ENCODE measurements at regions not wholly inside any gene's neighbourhood (a gene's known extent, or its start where the extent isn't known, plus 50 kb on each side); places are given as distances from the start of the nearest gene placed in this dataset.

DNA sequence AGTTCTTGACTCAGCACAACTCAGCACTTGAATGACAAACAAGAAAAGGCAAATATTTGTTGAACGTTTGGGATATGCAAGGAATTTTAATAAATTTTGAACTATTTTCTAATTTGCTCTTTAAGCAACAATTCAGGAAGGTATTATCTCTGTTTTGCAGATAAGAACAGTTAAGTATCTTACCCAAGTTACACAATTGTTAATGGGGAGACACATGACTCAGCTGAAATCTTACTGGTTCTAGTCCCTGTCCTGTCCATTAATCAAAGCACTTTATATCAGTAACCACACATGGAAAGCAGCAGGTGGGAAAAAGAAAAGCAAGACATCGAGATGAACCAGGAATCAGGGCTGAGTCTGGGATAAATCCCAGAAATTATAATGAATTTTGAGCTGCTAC, 493.9 kb upstream of the PIK3C3 start:
- no peak for DNase-seq (ENCODE audit: low spot score)

DNA sequence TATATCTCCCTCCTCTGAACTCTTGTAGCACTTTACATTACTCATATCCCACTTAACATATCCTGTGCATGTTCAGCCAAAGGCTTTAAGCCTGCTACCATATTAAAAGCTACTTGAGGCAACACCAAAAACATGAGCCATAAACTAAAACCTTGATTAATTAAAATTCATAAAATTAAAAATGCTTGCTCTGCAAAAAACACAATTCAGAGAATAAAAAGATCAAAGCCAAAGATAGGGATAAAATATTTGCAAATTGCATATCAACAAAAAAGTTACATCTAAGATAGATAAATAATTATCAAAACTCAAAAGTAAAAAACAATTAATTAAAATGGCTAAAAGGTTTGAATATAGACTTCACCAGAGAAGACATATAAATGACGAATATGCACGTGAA, 495.4 kb upstream of the PIK3C3 start:
- DNase-seq (ENCODE audit: low spot score), result no peak

DNA sequence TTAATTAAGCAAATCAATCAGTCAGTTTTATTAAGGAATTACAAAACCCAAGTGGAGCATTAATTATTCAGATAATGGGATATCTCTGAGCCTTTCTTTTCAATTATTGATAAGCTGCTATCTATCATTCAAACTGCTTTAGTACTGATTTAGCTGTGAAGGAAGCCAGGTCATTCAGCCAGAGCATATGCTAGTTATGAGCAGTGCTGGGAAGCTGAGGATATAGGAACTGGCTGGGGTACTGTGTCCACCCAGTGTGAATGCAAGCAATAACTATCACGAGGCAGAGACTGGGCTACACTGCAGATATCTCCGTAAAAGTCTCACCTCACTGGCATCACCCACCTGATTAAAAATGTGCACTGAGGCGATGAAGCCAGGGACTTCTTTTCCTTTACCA, 496.7 kb upstream of the PIK3C3 start:
- DNase-seq (ENCODE audit: low spot score), result no peak

DNA sequence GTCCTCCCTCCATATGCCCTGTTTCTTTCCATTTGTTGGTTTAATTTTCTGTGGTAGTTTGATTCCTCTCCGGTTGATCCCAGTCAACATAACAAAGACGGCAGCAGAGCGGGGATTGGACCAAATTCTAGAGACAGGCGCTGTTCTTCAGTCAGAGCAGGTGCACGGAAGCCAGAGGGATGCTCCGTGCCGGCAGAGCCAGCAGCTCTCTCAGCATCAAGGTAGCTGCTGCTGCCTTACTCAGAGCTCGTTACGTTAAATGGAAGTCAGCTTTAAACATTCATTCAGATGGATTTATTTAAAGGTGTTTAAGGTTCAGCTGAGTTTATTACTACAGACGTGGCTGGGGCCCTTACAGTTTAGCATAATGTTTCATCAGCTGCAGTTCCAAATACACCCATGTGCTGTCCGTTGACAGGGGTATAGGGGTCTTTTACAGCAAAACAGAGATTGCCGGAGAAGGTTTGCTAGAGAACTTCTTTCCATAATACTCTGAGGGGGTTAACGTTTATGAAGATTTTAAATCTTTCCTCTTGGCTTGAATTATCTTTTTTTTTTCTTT, 497.2 kb upstream of the PIK3C3 start:
- DNase-seq (ENCODE audit: low spot score), result no peak

DNA sequence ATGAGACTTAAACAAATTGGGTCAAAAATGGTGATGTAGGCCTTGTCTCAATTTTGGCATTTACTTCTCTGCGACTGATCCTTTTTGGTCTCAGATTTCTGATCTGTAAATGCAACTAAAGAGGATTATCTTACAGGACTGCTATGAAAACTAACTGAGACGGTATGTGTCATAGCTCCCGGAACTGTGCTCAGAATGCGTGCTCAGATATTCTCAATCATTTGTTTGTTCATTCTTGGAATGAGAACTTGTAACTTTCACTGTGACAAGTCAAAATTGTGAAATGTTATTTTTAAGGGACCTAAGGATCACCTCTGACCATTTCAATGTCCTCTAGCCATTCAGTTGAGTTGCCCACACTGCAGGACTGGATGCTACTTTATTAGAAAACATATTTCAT, 498.2 kb upstream of the PIK3C3 start:
- no peak for DNase-seq (ENCODE audit: low spot score)

DNA sequence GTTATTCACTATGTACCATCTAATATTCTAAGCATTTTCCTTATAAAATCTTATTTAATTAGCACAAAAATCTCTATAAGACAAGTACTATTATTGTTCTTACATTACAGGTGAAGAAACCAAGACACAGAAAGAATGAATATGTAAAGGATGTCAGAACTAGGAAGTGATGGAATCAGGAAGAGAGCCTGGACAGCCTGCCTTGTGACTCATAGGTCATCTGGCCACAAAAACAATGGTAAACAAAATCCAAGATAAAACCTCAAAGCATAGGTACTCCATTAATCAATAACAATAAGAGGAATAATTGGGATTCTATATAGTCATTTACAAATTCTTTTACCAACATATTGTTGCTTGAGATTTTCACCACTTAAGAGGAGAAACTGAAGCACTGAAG, 505.4 kb upstream of the PIK3C3 start:
- DNase-seq (ENCODE audit: low spot score), result no peak

DNA sequence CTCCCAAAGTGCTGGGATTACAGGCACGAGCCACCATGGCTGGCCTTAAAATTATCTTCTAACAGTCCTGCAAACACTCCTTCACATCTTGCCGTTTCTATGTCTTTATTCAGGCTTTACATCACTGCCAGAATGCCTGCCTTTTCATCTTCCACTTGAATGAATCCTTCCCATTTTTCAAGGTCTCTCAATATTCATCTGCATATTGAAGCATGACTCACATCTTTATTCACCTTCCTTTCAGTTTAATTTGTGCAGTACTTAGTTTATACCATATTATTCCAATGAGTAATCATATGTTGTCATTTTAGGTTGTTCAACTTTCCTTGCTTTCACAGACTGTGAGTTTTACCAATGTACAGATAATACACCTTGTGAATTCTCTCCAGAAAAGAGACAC, 510.1 kb upstream of the PIK3C3 start:
- no peak for DNase-seq (ENCODE audit: low spot score)

DNA sequence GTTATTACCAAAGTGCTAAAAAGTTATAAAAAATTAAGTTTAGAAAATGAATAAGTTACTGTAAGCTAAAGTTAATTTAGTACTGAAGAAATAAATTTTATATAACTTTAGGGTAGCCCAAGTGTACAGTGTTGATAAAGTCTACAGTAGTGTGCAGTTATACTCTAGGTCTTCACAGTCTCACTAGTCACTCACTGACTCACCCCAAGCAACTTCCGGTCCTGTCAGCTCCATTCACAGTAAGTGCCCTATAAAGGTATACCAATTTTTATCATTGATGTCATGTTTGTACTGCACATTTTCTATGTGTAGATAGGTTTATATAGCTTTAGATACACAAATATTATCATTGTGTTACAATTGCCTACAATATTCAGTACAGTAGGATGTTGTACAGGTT, 518.3 kb upstream of the PIK3C3 start:
- no peak for DNase-seq (ENCODE audit: low spot score)

DNA sequence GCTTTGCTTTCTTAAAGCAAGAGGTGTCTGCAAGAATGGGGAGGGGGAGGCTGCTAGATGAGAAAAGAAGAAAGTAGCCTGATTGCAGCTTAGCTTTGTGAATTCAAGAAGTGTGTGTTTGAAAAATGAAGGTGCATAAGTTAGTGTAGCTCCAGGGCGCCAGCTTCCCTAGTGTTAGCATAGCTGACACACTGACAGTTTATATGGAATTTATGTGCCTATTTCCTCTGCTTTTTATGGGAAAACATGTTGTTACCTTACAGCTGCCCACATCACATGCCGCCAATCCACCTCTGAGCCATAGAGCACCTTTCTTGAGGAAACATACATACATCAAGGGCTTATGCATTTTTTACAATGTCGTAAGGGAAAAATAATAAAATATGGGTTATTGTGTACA, 536.4 kb upstream of the PIK3C3 start:
- no peak for DNase-seq (ENCODE audit: low spot score)

DNA sequence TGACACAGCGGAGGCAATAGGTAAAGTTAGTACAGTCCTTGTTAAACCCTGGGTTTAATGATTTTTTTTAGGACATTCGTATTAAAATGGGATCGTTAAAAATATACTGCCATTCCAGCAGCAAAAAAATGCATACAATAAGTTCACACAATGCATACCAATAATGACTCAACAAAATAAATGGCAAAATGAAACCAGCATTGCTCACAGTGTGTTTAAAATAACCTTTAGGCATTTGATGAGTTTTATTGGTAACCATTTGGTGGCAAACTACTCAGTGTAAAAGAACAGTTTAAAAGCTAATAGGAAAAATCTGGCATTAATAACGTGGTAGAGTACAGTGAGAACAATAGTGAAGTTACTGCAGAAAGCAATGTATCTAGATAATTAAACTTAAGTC, 539.0 kb upstream of the PIK3C3 start:
- DNase-seq (ENCODE audit: low spot score), result no peak

DNA sequence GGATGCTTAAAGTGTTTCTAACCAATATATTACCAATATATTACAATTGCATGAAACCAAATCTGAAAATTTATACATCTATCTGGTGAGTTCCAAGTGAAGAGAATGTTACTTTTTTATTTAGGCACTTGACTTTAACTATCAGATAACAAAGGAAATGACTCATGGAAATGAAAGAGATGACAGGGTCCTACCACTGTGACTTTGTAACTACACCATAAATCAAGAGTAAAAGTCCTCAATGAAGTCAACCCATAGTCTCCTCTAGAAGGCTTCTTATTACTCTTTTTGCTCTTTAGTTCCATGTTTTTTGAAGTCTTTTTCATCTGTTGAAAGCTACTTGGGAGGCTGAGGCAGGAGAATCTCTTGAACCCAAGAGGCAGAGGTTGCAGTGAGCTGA, 545.0 kb upstream of the PIK3C3 start:
- no peak for DNase-seq (ENCODE audit: low spot score)

DNA sequence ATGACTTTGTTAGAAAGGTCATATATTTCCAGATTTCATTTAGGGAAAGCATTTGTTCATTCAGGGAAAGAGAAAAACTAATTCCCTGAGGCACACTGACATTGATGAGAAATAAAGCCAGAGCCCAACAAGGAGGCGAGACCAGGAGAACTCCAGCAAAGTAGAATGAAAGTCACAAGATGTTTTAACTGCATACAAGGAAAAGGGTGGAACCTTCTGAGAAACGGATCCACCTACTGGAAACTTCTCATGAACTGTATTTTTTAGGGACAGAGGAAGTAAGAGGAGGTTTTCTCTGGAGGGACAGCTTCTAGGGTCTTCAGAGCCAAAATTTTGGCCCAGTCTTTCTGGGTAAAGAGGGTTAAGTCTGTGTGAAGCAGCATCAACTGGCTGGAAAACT, 548.2 kb upstream of the PIK3C3 start:
- no peak for DNase-seq (ENCODE audit: low spot score)

DNA sequence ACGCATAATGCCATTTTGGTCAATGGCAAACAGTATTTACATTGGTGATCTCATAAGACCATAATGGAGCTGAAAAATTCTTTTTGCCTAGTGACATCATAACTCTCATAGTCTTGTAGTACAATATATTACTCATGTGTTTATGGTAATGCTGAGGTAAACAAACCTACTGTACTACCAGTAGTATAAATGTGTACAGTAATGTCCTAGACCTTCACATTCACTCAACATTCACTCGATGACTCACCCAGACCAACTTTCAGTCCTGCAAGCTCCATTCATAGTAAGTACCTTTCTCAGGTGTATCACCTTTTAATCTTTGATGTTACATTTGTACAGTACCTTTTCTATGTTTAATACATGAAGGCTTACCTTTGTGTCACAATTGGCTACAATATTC, 558.2 kb upstream of the PIK3C3 start:
- no peak for DNase-seq (ENCODE audit: low spot score)

DNA sequence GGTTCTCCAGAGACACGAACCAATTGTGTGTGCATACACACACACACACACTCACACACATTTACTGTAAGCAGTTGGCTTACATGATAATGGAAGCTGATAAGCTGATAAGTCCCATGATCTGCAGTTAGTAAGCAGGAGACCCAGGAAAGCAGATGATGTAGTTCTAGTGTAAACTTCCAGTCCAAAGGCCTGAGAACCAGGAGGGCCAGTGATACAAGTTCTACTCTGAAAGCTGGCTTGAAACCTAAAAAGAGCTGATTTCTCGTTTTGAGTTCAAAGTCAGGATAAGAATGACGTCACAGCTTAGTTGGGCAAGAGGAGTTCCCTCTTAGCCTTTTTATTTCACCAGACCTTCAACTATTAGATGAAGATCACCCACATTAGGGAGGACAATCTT, 558.8 kb upstream of the PIK3C3 start:
- no peak for DNase-seq (ENCODE audit: low spot score)

DNA sequence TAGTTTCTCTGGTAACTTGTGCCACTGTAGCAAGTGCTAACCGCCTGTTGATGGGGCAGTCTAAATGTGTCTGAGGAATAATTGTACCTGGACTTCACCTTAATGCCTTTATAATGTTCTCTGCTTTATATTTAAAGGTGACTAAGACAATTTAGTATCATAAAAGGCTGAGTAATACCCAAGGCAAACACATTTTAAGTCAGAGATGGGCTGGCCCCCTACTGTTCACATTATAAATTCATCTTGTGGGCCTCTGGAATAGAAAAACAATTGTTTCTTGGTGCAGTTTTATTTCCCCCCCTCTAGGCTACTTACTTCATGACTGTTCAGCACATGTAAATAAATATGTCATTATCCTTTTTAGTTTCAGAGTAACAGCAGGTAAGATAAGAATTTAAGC, 559.3 kb upstream of the PIK3C3 start:
- no peak for DNase-seq (ENCODE audit: low spot score)

DNA sequence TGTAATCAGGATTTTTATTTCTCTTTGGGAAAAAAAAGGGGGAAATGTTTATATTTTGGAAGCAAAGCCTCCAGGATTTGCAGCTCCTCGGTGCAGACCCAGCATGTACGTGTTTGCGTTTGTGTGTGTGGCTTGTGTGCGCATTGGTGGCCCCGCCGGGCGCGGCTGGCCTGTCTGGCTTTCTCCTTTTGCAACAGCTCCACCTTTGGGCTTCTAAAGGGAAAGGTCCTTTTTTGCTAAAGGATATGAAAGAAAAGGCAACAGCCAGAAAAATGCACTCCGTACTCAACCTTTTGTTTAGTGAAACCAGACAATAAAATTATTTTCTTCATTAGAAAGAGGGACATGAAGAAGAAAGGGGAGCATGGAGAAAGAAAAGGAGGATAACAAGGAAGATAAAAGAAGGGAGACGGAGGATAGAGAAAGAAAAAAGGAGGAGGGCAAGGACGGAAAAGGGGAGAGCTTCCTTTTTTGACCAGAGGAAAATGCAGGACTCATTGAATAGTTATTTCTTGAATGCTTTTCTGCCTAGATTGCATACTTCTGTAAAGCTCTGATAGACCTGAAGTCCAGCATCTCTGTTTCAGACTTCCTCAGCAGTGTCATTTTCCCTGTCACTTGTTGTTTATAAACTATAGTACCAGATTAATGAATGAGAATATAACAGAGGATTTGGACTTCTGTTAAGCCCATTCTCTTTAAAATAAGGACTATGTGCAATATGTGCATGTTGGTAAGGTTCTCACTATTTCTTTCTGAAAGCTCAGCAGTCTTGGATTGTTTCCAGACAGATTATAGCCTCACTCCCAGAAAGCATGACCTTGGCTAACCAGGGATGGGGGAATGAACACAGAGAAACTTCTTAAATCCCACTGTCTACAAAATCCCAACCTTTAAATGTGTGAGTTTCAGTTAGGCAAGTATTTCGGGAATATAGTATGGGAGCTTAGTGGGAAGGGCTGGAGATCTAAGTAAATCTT, 563.1 kb upstream of the PIK3C3 start:
- no peak for DNase-seq (ENCODE audit: low spot score)

DNA sequence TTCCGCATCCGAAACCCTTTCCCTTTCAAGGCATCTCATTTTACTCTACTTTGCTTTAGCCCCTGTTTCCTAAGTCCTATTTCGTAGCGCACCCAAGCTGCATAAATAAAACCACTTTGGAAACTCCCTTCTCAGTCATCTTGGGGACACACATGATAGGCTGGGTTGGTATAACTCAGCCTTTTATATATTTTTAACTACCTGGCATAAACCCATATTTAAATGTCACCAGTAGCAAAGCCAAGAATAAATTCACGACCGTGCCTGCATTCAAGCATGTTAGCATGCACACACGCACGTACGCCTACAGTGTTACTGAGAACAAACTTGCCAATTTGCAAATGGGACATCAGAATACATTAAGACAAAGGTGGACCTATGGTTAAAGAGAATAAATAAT, 564.7 kb upstream of the PIK3C3 start:
- DNase-seq (ENCODE audit: low spot score), result no peak

DNA sequence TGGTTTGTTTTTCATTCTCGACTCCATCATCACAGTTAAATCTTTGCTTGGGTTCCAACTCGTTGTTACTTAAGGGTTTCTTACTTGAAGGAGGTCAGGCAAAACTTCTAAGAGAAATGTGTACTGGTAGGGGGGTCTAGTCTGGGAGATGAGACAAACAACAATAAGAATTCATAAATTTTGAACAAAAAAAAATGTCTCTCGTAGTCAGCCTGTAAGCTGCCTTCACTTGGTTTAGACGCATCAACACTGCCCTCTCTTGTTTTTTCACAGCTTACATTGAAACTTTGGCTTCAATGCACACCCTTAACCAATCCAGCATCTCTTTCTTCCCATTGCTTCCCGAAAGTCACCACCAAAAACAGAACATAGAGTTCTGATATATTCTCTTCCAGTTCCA, 576.4 kb upstream of the PIK3C3 start:
- no peak for DNase-seq (ENCODE audit: low spot score)

DNA sequence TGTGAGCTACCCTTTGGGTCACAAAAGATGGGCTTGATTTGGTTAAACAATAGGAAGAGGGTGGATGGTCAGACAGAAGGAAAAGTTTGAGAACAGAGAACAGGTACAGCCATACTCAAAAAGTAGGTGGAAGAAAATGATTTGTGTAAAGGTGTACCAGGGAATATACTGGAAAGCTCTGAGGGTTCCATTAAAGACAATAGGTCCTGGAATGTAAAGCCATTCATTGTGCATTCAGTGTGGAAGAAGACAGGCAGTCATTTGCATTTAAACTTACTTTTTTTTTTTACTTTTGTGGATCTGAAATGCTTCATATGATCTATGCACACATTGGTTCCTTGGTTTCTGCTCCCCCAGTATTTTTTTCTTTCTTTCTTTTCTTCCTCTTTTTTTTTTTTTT, 581.4 kb upstream of the PIK3C3 start:
- no peak for DNase-seq (ENCODE audit: low spot score)

DNA sequence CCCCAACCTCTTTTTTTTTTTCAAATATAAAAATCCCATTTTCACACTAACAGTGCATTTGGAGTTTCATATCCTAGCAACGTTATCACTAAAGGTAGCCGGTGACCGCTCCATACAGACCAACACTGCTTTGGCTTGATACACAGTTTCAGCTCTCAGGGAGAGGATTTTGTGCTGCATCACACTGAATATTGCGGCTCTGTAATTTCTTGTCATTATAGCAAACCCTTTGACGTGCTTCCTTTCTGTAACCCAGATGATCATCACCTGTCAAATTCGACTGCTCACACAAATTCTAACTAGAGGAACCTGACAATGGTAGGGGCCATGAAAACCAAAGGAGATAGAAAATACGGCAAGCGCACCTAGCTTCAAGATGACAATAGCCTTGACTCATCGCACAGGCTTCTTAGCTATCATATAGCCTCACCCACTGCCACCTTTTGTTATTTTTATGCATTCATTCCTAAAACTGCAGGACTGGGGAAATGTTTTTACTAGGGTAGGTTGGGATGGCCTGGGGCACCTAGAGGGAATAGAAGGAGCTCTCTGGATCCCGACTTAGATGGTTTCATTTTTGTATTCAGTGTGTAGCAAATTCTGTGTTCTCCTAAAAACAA, 582.9 kb upstream of the PIK3C3 start:
- no peak for DNase-seq (ENCODE audit: low spot score)

DNA sequence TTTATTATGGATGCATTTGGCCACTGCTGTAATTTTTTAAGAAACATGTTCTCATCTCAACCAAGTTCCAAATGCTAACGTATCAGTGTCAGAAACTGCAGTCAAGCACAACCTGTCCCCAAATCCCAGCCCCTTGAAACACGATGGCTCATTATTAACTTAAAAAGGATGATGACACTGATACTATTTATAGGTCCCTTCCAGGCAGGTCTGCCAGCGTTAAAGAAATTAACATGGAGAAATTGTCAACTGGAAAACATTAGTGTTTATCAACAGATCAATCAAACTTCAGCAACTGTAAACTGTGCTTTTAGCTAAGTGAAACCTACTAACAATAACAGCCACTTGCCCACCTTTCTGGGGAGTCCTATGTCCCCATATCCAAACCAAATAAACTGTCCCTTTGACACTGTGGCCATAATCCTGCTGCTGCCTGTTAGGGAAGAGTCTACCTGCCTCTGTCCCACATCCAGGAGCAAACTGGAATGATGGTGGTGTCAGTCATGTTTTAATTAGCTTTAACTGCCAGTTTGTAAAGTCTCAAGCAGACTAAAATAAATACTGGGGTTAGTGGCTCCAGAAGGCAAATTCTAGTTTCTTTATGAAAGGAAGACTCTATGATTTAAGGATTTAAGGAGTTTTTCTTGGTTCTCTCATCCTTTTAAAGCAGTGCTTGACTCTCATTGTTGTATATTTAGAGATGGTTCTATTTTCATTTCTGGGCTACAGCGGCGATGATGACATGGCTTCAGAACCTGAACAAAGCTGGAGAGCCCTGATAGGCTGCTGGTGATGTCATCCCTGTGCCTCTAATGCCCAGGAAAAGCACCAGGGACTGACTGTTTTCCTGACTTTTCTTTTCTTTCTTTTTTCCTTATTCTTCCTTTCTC, 583.6 kb upstream of the PIK3C3 start:
- no peak for DNase-seq (ENCODE audit: low spot score)

DNA sequence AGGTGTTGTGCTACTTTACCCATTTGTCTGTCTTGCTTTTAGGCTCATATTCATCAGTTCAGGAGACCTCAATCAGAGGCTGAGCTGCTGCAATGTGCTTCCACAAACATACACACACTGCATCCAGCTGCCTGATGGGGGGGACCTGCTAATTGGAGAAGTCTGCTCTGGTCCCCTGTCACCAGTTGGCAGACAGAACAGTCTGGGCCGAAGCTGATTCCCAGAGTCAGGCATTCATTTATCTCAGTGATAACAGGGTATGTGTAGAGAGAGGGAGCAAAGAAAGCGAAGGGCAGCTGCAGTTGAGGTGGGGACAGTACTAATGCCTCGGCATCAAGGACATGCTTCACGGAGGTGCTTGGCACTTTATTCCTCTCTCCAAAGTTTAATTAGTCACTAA, 584.3 kb upstream of the PIK3C3 start:
- DNase-seq (ENCODE audit: low spot score), result no peak

Measured in ureter (tissue), 1 donor.